Neuron (in vitro differentiated cells): ENCODE measurements at regions not wholly inside any gene's neighbourhood (a gene's known extent, or its start where the extent isn't known, plus 50 kb on each side); places are given as distances from the start of the nearest gene placed in this dataset.

Source experiments
- H2AFZ ChIP-seq: one replicate; pipeline ENCODE4 v1.6.1; 2013; ENCODE audit warnings: low read depth, mild to moderate bottlenecking, inconsistent platforms, low read length, moderate library complexity
- H3K27me3 ChIP-seq: one replicate; pipeline ENCODE4 v1.6.1; 2013; ENCODE audit warnings: low read length; ENCODE audit not compliant: insufficient read depth
- H3K36me3 ChIP-seq: one replicate; pipeline ENCODE4 v1.6.1; 2013; ENCODE audit warnings: low read length; ENCODE audit not compliant: insufficient read depth
- H3K4me1 ChIP-seq: one replicate; pipeline ENCODE4 v1.6.1; 2013; ENCODE audit warnings: low read length; ENCODE audit not compliant: insufficient read depth
- H3K4me3 ChIP-seq: 2 replicates; pipeline ENCODE4 v1.5.1; 2013; ENCODE audit warnings: mild to moderate bottlenecking, low read length, moderate library complexity
- H3K9me3 ChIP-seq: one replicate; pipeline ENCODE4 v1.6.1; 2013; ENCODE audit warnings: low read length

DNA sequence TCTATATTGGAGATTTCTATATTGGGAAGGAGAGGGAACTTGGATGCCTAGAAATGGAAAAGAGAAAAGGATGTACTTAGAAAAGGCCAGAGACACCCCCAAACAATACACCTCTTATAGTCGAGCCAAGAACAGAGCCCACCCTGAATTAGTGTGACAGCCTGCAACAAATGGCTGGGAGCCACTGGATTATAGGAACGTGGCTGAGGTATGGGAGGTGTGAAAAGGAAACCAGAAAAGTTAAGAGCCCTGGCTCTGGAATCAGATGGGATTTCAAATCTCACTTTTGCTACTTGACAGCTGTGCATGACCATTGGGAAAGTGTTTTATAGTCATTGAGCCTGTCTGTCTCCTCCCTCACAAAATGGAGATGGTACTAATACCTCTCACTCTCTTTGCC is 394.0 kb downstream of the ZNF521 start:
- peaks cover 6% of the 10 kb centered on the region for H3K9me3 ChIP-seq
- H2AFZ ChIP-seq, result no peak overlapping the region
- no peaks in the 10 kb centered on the region for H3K27me3 ChIP-seq
- H3K4me3 ChIP-seq, result no peak overlapping the region
- H3K36me3 ChIP-seq, result no peaks in the 10 kb centered on the region
- H3K4me1 ChIP-seq, result peaks cover 12% of the 10 kb centered on the region

DNA sequence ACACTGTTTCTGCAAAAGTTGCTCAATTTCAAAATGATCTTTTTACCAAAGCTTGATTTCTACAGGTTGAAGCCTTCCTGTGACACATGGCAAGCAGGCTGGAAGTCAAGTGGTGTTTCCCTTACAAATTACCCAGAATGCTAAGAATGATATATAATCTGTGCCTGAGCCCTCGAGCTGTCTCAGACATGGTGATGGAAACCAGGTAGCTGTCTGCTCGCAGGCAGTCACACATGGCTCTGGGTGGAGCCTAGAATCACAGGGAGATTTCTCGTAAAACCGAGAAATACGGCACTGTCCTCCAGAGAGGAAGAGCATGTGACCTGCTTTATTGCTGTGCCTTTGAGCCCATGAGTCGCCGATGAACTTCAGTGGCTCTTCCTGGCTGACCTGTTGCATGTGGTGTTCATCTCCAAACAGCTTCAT is 392.9 kb downstream of the ZNF521 start:
- H3K4me3 ChIP-seq, result no peak overlapping the region
- peaks cover 12% of the 10 kb centered on the region for H3K4me1 ChIP-seq
- H3K36me3 ChIP-seq, result no peaks in the 10 kb centered on the region
- no peak overlapping the region for H2AFZ ChIP-seq
- H3K27me3 ChIP-seq, result no peaks in the 10 kb centered on the region
- H3K9me3 ChIP-seq, result peaks cover 6% of the 10 kb centered on the region

DNA sequence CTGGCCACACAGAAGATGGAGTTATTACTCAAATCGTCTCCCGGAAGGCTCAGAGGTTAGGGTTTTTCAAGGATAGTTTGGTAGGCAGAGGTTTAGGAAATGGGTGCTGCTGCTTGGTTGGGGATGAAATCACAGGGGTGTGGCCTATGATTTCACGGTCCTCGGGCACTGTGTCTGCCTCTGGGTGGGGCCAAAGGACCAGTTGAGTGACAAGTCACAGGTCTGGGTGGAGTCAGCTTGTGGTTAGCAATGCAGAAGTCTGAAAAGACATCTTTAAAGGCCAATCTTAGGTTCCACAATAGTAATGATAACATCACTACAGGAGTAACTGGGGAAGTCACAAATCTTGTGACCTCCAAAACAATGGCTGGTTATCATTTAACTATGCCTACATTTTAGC is 387.8 kb downstream of the ZNF521 start:
- Histone ChIP-seq H3K27me3 (no peaks in the 10 kb centered on the region), H2AFZ (no peak overlapping the region), H3K4me1 (no peaks in the 10 kb centered on the region), H3K9me3 (peaks cover 6% of the 10 kb centered on the region), H3K36me3 (no peaks in the 10 kb centered on the region), H3K4me3 (no peak overlapping the region)

DNA sequence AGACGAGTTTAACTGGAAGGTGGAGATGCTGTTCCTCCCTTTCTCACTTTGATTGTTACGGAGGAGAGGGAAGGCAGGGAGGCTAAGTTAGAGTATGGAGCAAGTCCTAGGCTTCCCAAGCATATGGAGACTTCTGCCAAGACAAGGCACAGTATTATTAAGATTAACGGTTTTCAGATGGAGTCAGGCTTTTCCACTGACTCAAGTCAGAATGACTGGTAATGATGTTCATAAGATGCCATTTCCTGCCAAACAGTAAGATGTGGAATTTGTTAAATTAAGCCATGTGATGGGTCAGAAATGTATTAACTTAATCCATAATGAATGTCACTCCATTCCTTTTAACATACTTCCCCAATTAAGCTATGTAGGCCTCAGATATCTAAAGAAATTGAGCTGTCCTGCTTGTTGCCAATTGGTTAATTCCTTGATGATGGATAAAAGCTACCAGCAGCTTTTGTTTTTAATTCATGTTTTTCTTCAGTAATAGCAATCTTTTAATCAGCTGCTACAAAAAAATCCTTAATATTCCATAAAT is 383.7 kb downstream of the ZNF521 start:
- Histone ChIP-seq H2AFZ (no peak overlapping the region), H3K27me3 (no peaks in the 10 kb centered on the region), H3K9me3 (no peaks in the 10 kb centered on the region), H3K36me3 (no peaks in the 10 kb centered on the region), H3K4me1 (no peaks in the 10 kb centered on the region), H3K4me3 (no peak overlapping the region)

DNA sequence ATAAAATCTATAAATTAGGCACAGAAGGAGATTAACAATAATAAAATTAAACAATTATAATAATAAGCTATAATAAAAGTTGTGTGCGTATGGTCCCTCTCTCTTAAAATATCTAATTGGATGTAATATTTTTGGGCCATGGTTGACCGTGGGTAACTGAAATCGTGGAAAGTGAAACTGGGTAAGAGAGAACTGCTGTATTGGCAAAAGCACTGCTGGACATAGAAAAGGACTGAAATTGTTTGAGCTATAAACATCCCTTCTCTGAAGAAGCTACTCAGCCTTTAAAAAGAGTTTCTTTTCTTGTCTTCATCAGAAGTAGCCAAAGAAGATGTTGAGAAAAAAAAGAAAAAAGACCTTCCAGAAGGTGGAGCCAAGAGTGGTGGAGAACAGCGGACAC is 379.4 kb downstream of the ZNF521 start:
- Histone ChIP-seq H3K36me3 (no peaks in the 10 kb centered on the region), H3K9me3 (no peaks in the 10 kb centered on the region), H2AFZ (no peak overlapping the region), H3K4me1 (peaks cover 9% of the 10 kb centered on the region), H3K4me3 (no peak overlapping the region), H3K27me3 (no peaks in the 10 kb centered on the region)

DNA sequence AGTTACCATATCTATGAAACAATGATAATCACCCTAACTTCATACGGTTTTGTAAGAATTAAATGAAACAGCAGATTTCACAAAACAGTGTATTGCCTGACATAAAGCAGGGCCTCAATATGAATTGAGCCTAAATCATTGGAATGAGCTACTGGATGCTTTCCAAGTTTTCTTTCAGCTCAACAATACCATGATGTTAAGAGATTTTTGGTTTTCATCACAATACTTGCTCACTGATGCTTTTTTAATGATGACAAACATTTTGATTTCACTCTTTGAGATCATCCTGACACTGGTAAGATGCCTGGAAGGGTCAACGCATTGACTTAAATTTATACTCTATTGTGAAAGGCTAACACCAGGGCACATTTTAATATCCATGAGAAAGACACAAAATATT is 377.5 kb downstream of the ZNF521 start:
- Histone ChIP-seq H3K9me3 (no peaks in the 10 kb centered on the region), H3K4me1 (peaks cover 15% of the 10 kb centered on the region), H2AFZ (no peak overlapping the region), H3K36me3 (no peaks in the 10 kb centered on the region), H3K4me3 (no peak overlapping the region), H3K27me3 (no peaks in the 10 kb centered on the region)

DNA sequence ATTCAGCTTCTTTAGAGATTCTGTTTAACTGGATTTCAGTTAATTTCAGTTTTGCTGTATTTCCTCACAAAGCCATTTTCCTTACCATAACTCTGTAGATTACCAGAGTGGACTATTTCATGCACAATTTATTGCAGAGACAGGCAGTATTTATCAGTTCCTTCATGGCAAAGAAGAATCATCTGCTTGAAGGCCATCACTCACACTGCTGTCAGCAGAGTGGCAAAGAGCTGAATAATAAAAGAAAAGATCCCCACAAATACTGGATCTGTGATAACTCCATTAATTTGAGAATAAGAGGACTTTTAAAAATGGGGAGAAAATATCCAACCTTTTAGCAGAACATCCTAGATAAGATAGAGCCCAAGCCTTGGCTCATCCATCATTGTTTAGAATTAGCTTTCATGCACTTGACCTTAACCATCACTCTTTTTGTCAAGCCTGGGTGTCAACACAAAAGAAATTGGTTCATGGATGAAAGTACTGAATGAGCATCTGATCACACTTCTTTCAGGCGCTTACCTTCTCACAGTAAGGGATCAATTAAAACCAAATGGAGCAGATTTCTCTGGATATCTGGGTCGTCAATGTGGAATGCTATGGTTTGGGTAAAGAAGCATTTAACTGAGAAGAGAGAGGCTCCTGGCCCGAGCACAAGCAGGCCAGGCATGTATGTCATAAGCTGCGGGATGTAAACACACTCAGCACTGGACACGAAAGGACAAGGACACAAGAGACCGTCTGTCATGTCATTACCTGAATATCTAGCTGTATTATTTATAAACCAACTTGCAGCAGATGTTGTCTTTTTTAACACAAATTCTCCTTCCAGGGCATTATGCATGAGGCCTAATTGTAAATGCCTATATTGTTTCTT is 376.2 kb downstream of the ZNF521 start:
- Histone ChIP-seq H3K36me3 (no peaks in the 10 kb centered on the region), H3K4me1 (peaks cover 19% of the 10 kb centered on the region), H3K4me3 (no peak overlapping the region), H2AFZ (no peak overlapping the region), H3K9me3 (no peaks in the 10 kb centered on the region), H3K27me3 (no peaks in the 10 kb centered on the region)

DNA sequence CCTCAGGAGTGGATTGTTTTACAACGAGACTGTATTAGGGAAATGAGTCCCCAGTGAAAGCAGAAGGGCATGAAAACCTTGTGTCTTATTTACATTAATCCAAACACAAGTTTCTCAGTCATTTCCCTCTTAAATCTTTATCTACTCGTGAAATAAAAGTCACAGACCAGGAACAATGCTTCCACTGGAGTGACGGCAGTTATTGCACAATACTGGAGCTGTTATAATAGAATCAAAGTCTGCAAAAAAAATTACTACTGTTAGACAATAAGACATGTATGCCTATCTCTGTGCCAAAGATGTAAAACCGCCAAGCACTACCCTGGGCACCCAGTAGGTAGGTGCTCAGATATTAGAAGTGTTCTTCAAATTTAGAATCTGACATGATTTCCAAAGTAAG is 375.5 kb downstream of the ZNF521 start:
- peaks cover 26% of the 10 kb centered on the region for H3K4me1 ChIP-seq
- no peak overlapping the region for H2AFZ ChIP-seq
- no peaks in the 10 kb centered on the region for H3K27me3 ChIP-seq
- H3K36me3 ChIP-seq, result no peaks in the 10 kb centered on the region
- H3K4me3 ChIP-seq, result no peak overlapping the region
- H3K9me3 ChIP-seq, result no peaks in the 10 kb centered on the region

DNA sequence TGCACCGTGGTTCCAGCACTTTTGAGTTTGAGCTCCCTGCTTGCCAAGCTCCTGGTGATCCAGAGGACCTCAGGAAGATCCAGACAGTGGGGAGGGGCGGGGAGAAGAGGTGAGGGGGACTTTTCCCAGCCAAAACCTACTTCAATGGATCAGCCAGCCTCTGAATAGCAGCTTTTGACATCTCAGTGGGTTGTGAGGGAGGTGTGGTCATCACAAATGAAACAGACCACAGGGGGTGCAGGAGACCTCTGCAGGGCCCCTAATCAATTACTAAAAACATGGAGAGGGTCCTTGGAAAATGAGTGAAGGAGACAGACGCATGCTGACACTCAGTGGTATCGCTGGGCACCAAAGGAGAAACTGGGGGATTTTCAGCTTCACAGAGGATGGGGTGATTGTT is 372.7 kb downstream of the ZNF521 start:
- Histone ChIP-seq H2AFZ (no peak overlapping the region), H3K27me3 (no peaks in the 10 kb centered on the region), H3K36me3 (no peaks in the 10 kb centered on the region), H3K4me3 (no peak overlapping the region), H3K9me3 (no peaks in the 10 kb centered on the region), H3K4me1 (peaks cover 52% of the 10 kb centered on the region)

DNA sequence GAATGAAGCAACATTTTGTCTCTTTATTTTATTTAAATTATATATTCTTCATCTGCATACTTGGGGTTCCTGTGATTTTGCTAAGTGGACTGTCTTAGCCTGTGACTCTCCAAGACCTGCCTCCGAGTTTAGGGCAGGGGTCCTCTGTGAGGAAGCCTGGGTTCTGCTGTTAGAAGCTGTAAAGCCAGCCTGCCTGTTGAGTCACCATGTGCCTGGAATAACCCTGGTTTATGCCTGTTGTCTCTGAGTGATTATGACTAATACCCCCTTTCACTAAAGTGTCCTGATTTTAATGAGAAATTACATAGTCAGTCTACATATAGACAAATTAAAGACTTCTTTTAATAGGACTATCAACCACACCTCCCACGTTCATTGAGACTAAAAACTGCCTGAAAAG is 369.1 kb downstream of the ZNF521 start:
- no peaks in the 10 kb centered on the region for H3K27me3 ChIP-seq
- no peak overlapping the region for H2AFZ ChIP-seq
- peaks cover 76% of the 10 kb centered on the region for H3K4me1 ChIP-seq
- H3K4me3 ChIP-seq, result peak overlapping the region; percentile 13
- no peaks in the 10 kb centered on the region for H3K36me3 ChIP-seq
- H3K9me3 ChIP-seq, result no peaks in the 10 kb centered on the region

DNA sequence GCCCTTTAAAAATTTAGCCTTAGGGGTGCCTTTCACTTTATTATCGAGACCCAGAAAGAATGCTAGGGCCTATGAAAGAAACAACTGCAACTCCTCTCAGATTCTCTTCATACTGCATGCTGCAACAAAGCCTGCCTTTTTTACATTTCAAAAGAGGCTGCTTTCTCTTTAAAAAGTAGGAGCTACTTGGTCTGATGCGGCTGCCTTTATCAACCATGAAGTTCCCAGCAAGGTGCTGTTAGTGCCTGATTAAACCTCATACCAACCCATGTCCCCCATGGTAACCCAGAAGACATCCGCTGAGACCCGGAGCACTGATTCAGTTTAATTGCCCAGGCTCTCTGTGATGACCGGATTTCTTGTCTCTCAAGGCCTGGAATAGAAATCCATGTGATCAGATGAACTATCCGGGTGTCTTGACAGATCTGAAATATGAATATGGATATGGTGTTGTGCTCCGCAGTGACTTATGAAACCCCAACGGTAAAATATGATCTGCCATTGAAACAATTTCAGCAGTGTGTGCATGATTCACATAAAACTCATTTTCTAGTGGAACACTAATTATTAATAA is 368.3 kb downstream of the ZNF521 start:
- H2AFZ ChIP-seq, result peak overlapping the region; percentile 44
- no peaks in the 10 kb centered on the region for H3K27me3 ChIP-seq
- peaks cover 84% of the 10 kb centered on the region for H3K4me1 ChIP-seq
- no peaks in the 10 kb centered on the region for H3K36me3 ChIP-seq
- peak overlapping the region; percentile 13 for H3K4me3 ChIP-seq
- no peaks in the 10 kb centered on the region for H3K9me3 ChIP-seq

DNA sequence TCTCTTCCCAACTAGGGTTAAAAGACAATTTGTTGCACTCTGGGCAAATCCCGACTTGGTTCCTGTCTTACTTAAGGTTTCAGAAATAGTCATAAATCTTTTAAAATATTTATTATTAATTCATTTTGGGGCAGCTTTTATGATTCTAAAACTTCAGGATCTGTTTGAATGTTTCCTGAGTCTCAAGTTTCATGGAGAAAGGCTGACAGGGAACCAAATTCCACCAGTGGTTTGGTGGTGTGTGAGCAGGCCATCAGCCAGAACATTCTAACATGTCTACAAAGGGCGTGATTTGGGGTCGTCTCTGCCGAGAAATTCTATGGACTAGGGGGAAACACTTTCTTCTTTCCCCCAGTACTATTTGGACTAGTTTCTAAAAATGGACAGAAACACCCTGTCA is 366.4 kb downstream of the ZNF521 start:
- Histone ChIP-seq H3K4me1 (peaks cover 80% of the 10 kb centered on the region), H3K27me3 (no peaks in the 10 kb centered on the region)

DNA sequence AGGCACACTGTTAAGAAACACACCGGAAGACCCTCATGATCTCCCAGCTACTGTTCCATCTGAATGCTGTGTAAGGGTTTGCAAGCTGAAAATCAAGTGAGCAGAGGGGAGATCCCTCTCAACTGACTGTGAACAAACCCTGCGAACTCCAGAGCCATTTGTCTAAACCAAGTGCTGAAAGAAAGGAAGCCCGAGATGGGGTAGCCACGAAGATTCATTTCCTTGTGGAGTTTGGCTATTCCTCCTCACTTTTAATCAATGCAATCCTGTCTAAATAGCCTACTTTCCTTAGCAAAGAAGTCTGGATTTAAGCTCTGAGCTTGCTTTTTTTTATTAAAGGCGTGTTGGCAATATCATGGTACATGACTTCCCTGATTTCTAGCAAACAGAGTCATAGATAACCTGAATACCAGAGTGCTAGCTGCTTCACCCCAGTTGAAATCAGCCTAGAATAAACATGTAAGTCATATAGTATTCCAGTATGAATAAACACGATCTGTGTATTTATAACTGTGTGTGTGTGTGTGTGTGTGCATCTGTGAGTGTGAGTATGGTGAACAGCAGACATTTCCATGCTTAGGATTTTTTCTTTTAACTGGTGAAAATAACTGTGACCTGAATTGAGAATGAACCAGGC is 365.2 kb downstream of the ZNF521 start:
- Histone ChIP-seq H3K36me3 (no peaks in the 10 kb centered on the region), H3K27me3 (no peaks in the 10 kb centered on the region), H3K4me3 (peak overlapping the region; percentile 56), H3K4me1 (peaks cover 71% of the 10 kb centered on the region), H3K9me3 (no peaks in the 10 kb centered on the region), H2AFZ (peak overlapping the region; percentile 89)

More for the DNA sequence above, 366.4 kb downstream of the ZNF521 start:
- Histone ChIP-seq H2AFZ (no peak overlapping the region), H3K4me3 (no peak overlapping the region), H3K36me3 (no peaks in the 10 kb centered on the region), H3K9me3 (no peaks in the 10 kb centered on the region)
